ENCODE measurements at regions not wholly inside any gene's neighbourhood (a gene's known extent, or its start where the extent isn't known, plus 50 kb on each side); places are given as distances from the start of the nearest gene placed in this dataset.

- no peak for DNase-seq (ENCODE audit: low spot score)
Measured at GRCh38 chr4:176507845-176508533, 188.2 kb downstream of the SPCS3 start.

- no peak for DNase-seq (ENCODE audit: low spot score)
Measured at GRCh38 chr4:176508780-176509331, 189.1 kb downstream of the SPCS3 start.

DNA sequence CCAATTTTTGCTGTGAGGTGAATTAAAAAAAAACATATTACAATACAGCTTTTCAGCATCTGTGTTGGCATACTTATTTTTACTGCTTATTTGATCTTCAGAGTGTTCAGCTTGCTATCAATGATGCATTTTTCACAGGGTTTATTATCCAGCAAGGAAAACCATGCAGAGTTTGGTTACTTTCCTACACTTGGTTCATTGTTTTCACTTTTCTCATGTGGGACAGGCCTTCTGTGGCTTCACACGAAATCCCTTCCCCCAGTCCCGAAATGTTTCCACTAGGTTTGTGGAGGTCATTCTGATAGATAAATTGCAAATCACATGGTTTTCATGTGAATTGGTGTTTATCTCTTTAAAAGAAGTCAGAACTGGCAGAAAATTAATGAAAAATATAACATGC, 205.8 kb downstream of the SPCS3 start:
- no peak for DNase-seq (ENCODE audit: low spot score)

GRCh38 chr4:176526704-176527103, 206.9 kb downstream of the SPCS3 start:
- no peak for DNase-seq (ENCODE audit: low spot score)

DNA sequence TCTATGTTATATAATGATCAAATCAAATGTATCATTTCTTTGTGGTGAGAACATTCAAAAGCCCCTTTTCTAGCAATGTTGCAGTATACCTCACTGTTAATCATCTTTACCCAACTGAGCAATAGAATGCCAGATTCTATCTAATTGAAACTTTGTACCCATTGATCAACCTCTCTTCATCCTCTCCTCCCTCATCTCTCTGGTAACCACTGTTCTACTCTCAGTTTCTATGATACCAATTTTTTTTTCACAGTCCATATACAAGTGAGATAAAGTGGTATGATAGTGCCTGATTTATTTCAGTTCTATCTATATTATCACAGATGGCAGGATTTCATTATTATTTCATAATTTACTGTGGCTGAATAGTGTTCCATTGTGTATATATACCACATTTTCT, 209.8 kb downstream of the SPCS3 start:
- DNase-seq (ENCODE audit: low spot score), result no peak

DNA sequence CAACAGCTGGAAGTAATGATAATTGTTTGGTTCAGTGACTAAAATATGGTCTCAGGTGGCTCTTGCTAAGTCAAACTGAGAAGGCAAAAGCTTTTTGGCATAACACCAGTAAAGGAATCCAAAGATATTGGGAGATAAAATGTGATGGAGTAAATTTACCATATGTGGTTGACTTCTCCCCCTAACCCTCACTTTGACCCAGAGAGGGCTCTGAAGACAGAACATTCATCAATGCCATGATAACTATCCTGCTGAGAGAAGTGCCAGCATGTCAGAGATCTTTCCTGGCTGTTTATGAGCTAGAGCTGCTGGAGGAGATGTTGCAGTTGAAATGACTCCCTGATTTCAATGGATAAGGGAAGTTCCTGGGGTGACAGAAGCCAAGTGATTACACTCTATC, 213.4 kb downstream of the SPCS3 start:
- DNase-seq (ENCODE audit: low spot score), result no peak

DNA sequence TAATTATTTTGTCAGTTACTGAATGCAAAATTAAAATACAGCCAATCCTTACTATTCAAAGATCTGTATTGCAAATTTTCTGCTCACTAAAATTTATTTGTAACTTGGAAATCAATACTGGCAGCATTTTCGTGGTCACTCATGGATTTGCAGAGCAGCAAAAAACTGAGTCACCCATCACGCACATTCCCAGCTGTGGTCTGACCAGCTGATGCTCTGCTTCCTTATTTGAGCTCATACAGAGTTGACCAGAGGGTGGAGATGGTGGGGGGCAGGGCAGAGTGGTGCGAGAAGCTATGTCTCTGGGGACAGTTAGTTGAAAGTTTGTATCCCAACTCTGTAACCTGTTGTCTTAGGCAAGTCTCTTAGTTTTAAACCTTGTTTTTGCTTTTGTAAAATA, 214.8 kb downstream of the SPCS3 start:
- DNase-seq (ENCODE audit: low spot score), result peak; percentile 60

DNA sequence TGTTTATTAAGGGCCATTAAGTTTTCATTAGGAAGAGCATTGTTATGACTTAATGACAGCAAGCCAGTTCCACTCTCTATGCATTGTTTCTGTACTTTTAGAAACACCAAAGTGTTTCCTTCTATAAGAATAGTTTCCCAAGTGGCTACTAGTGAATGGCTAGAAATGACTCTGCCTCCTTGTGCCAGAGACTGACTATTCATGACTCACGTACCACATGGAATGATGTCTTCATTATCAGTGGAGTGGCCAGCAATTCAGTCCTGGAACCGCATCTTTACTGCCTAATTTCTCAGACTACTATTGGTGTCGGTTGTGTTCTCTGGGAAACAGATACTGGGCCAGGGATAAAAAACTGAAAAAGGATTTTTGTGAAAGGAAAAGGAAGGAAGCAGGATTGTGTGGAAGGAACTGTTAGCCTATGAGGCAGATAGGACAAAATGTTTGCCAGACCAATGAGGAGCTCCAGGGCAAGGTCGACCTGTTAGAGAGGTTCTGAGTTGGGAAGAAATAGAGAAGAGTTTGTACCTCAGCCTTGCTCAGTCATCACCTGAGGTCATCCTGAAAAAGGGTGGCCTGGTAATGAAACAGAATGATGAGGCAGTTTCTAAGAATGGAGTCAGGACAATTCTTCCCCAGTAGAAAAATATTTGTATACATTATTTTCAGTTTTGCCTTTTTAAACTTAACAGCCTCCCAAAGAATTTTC, 218.6 kb downstream of the SPCS3 start:
- DNase-seq (ENCODE audit: low spot score), result peak; percentile 81

DNA sequence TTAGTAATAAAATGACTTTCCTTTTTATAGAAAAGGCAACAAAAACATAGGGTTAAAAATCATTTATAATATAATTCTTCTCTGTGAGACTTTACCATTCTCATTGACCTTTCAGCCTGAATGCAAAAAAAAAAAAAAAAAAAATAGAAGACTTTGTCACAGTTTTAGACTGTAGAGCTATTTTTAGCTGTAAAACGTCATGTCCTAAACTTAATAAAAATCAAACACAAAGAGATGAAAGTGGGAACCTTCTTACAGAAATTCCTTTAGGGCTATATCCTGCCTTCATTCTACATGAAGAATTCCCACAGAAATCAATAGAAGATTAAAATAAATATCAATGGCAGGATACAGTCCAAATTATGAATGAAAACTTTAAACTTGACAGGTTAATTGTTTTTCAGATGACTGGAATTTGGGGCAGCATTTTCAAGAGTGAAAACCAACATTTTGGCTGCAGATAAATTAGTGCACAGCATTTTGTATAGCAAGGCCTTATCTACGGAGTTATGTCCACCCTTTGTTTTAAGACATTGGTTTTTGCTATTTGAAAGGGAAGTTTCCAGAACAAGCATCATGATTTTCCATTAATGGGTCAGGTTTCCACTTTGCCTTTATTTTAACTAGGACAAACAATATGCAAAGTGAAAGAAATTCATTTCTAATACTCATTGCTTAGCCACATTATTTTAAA, 219.5 kb downstream of the SPCS3 start:
- no peak for DNase-seq (ENCODE audit: low spot score)

DNA sequence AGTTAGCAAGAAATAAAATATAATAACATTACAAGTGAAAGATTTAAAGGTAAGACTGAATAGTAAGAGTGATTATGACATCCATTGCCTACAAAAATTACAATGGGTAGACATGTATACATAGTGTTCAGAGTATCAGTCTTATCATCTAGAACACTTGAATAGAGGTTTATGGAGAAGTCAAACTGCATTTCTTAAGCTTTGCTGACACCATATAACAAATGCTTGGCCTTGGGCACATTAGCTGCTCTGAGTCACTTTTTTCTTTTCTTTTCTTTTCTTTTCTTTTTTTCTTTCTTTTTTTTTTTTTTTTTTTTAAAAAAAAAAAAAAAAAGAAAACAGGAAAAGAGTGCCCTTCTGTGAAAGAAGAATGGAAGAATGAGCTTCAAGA, 220.0 kb downstream of the SPCS3 start:
- no peak for DNase-seq (ENCODE audit: low spot score)

GRCh38 chr4:176540814-176541213, 221.0 kb downstream of the SPCS3 start:
- DNase-seq (ENCODE audit: low spot score), result no peak

- no peak for DNase-seq (ENCODE audit: low spot score)
Measured at GRCh38 chr4:176545872-176546271, 226.1 kb downstream of the SPCS3 start.

- peak; percentile 56 for DNase-seq (ENCODE audit: low spot score)
Measured at GRCh38 chr4:176546975-176547374, 227.2 kb downstream of the SPCS3 start.

DNA sequence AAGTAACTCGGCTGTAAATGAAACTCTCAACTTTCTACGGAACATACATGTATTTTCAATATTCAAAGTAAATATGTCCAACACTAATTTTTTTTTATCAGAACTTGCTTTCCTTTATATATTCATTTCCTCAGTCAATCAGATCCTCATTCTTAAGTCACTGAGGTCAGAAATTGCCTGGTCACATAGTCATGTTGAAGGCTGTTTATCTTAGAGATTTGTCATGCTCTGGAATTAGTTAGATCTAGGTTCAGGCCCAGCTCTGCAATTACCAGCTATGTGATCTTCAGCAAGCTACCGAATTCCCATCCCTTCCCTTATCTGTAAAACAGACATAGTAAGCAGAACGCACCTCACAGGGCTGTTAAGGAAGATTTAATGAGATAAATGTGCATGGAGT, 228.8 kb downstream of the SPCS3 start:
- DNase-seq (ENCODE audit: low spot score), result peak; percentile 42

GRCh38 chr4:176549161-176549865, 229.5 kb downstream of the SPCS3 start:
- DNase-seq (ENCODE audit: low spot score), result no peak

DNA sequence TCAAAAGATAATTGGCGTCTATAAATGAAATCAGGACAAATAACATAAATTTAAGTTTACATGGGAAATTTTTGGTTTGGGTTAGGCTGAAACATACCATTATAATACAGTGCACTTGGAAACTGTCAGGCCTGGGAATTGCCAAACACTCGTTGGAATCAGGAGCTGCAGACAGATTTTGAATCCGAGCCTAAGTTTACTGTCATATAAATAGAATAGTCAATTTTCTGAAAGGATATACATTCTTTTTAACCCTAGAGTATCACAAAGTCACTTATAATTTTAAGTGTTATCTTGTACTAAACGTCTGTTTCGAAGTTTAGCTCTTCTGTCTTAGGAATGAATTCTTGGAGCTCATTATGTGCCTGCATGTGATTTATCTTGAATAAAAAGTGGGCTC, 234.1 kb downstream of the VEGFC start:
- no peak for DNase-seq (ENCODE audit: low spot score)

DNA sequence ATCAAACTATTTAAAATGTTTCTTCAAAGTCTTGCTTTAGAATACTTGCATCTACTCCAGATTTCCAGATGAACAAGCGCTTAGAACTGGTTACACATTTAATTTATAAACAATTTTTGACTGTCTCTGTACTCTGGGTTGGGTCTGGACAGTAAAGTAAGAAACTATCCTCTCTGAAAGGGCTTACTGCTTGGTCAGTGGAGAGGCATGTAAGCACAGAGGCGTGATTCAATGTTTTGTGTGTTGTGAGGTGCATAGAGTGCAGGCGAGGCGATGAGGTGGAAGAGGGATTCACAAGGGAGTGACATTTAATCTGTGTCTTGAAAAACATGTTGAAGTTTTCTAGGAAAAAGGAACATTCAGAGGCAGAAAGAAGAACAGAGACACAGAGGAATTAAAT, 231.4 kb downstream of the VEGFC start:
- DNase-seq (ENCODE audit: low spot score), result no peak

DNA sequence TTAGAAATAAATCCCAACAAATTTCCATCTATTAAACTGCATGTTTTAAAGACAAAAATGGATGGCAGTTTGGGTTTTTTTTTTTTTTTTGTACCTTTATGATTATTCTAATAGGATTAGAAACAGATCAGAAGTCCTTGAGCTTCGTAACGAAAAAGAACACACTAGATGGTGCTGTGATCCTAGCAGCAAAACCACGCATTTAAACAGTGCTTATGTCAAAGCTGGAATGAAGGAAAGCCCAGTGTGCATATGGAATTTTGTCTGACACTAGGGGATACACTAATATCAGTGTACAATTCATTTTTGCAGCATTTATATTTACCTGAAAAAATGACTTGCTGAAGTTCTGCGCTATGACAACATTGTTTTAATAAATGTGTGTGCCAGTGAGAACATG, 229.1 kb downstream of the VEGFC start:
- peak; percentile 22 for DNase-seq (ENCODE audit: low spot score)

DNA sequence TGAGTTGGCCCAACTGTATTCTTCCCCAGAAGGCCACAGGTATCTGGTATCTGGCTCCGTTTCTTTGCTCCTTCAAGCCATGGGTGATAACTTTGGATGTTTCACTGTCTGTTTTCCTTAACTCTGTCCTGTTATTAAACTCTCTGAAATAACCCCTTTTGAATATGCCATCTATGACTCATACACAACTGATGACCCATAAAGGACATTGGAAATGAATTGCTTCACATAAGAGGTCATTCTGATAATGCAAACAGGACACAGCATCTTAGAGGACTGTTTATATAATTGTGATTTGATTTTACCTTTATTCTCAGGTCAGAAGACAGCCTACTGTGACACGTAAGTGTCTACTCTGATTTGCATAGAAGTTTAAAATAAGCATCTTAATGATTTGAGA, 227.7 kb downstream of the VEGFC start:
- DNase-seq (ENCODE audit: low spot score), result no peak

DNA sequence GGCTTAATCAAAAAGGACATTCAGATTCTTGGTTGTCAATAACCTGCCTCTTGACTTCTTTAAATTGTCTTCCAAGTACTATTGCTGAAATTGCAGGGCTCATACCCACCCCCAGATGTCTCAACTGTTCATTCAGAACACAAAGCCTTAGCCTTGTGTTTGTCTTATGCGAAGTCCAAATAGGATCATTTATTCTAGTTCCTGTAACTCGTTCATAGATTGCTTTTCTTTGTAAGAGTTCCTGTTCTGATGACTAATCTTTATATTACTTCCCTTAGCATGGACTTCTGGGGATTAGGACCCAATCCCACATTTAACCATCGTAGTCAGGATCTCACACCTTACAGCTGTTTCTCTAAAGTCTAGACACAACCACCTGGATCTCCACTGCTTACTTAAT, 226.0 kb downstream of the VEGFC start:
- no peak for DNase-seq (ENCODE audit: low spot score)

DNA sequence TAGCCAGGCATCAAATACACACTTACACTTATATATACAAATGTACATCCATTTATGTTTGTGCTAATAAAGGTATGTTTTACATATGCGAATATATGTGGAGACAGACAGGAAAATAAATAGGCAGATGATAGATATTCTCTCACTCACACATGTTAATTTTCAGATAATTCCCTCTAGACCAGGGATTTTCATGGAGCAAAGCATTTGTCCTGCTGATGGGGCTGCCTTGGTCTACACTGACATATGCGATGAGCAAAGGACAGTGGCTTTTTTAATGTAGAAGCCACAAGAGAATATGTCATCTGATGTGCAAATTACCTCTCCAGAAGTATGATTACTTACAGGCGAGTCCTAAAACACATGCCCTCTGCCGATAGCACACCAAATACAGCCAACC, 224.5 kb downstream of the VEGFC start:
- DNase-seq (ENCODE audit: low spot score), result no peak

- DNase-seq (ENCODE audit: low spot score), result no peak
Measured at GRCh38 chr4:176569301-176569700, 223.4 kb downstream of the VEGFC start.
